Mammary epithelial cell (primary cell): ENCODE measurements at regions not wholly inside any gene's neighbourhood (a gene's known extent, or its start where the extent isn't known, plus 50 kb on each side); places are given as distances from the start of the nearest gene placed in this dataset.

ENCODE experiments used
- CTCF ChIP-seq, 2 donors: IDR thresholded peaks in 1 of 2; conservative IDR thresholded peaks in 1 of 2; 2 replicates each; pipeline ENCODE4 v1.5.1; 2011 to 2012; ENCODE audit warnings: inconsistent platforms in 2 of 2, low read length in 2 of 2, mild to moderate bottlenecking in 2 of 2, control low read depth in 1 of 2, low read depth in 1 of 2; ENCODE audit not compliant: insufficient read depth in 1 of 2; ENCODE audit errors: extremely low read depth in 1 of 2
- EZH2 ChIP-seq: IDR thresholded peaks from 2 replicates; pipeline ENCODE4 v1.6.1; 2012; ENCODE audit warnings: low read length, inconsistent platforms, borderline replicate concordance

- TF ChIP-seq CTCF (conservative IDR thresholded peaks at IDR 0.05 in 1 of 2, IDR thresholded peaks at IDR 0.05 in 1 of 2; ENCODE audit: extremely low read depth in 1 of 2, insufficient read depth in 1 of 2, low read depth in 1 of 2, low read length in 2 of 2) (no peak), EZH2 (no peak)
Observed at GRCh38 chr13:40878823-40879222, 89.4 kb downstream of the SLC25A15 start.
